ENCODE measurements at regions not wholly inside any gene's neighbourhood (a gene's known extent, or its start where the extent isn't known, plus 50 kb on each side); places are given as distances from the start of the nearest gene placed in this dataset.
"Not testable (repeated sequence)": the region's sequence is repeated elsewhere in the genome, so short reads cannot be mapped to it uniquely, and the experiment has no call there.

DNA sequence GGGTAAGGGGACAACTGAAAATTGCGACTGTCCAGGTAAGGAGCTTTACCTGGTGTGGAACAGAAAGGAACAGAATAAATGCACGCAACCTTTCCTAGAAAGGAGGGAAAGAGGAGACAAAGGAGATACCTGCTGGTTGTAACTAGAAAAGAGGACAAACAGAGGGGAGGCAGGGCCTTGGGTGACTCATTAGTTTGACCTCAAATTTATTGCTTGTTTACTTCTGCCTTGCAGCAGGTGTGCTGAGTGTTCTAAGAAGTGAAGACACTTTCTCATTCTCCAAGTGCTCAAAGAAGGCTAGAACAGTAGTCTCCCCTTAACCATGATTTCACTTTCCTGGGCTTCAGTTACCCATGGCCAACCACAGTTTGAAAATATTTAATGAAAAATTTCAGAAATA lies 123.1 kb upstream of the BOD1L1 start:
- Mint-ChIP-seq H3K27ac (no peak overlapping the region), H3K9me3 (peaks cover 0 to 4% of the 10 kb centered on the region in 2 experiments; a peak in 2 of 5 replicates), H3K36me3 (ENCODE audit: insufficient read depth in 1 of 3, low read depth in 3 of 3) (no peaks in the 10 kb centered on the region), H3K4me1 (no peaks in the 10 kb centered on the region), H3K4me3 (no peak overlapping the region), H3K27me3 (ENCODE audit: low read depth) (no peaks in the 10 kb centered on the region)
- no peak overlapping the region for H4K5ac ChIP-seq (ENCODE audit: insufficient read length, low read depth, low read length)
- no peaks in the 10 kb centered on the region for H3K79me2 ChIP-seq (ENCODE audit: insufficient read depth, low read length)
- no peak overlapping the region for H3K4ac ChIP-seq (ENCODE audit: low read depth, low read length)
- no peak overlapping the region for H3K56ac ChIP-seq (ENCODE audit: insufficient read length, low read depth, low read length)
- WGBS (ENCODE audit: extremely low coverage, insufficient read length, low lambda C conversion rate) = no CpG with 5 or more reads among the region's 2 CpGs
- H2BK12ac ChIP-seq (ENCODE audit: insufficient read length, low read depth, low read length) = no peak overlapping the region
- no peak overlapping the region for H3K27ac ChIP-seq (ENCODE audit: insufficient read length, low read depth, low read length)
- no peak overlapping the region for H3K4me2 ChIP-seq (ENCODE audit: insufficient read depth, insufficient read length, low read length)
- no peak overlapping the region for H2AK5ac ChIP-seq (ENCODE audit: insufficient read length, low read length)
- no peak overlapping the region for H3K23ac ChIP-seq (ENCODE audit: insufficient read length, low read depth, low read length)
- H2BK120ac ChIP-seq (ENCODE audit: low read depth, low read length, poor library complexity, severe bottlenecking) = no peak overlapping the region
- no peak overlapping the region for H3T11ph ChIP-seq (ENCODE audit: low read length)
- H3K14ac ChIP-seq (ENCODE audit: insufficient read depth, low read length) = no peak overlapping the region
- no peak overlapping the region for H3K18ac ChIP-seq (ENCODE audit: insufficient read length, low read depth, low read length)
- DNase-seq = no peak
- no peak overlapping the region for H2AFZ ChIP-seq (ENCODE audit: low read length)
- no peak overlapping the region for H2BK5ac ChIP-seq (ENCODE audit: insufficient read length, low read length)
- no peaks in the 10 kb centered on the region for H4K20me1 ChIP-seq (ENCODE audit: control insufficient read depth, insufficient read depth, insufficient read length)
- no peaks in the 10 kb centered on the region for H3K23me2 ChIP-seq (ENCODE audit: insufficient read length, low read depth, low read length, poor library complexity, severe bottlenecking)
- no peak overlapping the region for H2BK15ac ChIP-seq (ENCODE audit: low read depth, low read length)
- TF ChIP-seq, protein P1, sequence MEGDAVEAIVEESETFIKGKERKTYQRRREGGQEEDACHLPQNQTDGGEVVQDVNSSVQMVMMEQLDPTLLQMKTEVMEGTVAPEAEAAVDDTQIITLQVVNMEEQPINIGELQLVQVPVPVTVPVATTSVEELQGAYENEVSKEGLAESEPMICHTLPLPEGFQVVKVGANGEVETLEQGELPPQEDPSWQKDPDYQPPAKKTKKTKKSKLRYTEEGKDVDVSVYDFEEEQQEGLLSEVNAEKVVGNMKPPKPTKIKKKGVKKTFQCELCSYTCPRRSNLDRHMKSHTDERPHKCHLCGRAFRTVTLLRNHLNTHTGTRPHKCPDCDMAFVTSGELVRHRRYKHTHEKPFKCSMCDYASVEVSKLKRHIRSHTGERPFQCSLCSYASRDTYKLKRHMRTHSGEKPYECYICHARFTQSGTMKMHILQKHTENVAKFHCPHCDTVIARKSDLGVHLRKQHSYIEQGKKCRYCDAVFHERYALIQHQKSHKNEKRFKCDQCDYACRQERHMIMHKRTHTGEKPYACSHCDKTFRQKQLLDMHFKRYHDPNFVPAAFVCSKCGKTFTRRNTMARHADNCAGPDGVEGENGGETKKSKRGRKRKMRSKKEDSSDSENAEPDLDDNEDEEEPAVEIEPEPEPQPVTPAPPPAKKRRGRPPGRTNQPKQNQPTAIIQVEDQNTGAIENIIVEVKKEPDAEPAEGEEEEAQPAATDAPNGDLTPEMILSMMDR (conservative IDR thresholded peaks at IDR 0.05) = no peak
- H4K8ac ChIP-seq (replicated peaks; ENCODE audit: insufficient read length, low read depth, low read length) = no peak overlapping the region
- no peaks in the 10 kb centered on the region for H3K9me3 ChIP-seq (ENCODE audit: control insufficient read depth, low read depth, low read length)
- H3K27me3 ChIP-seq (ENCODE audit: insufficient read depth, low read length) = no peaks in the 10 kb centered on the region
- H3K79me1 ChIP-seq (ENCODE audit: insufficient read depth, low read depth, low read length, poor library complexity, severe bottlenecking) = no peaks in the 10 kb centered on the region
- no peaks in the 10 kb centered on the region for H3K4me1 ChIP-seq (ENCODE audit: insufficient read depth, low read length)
- H4K91ac ChIP-seq (ENCODE audit: insufficient read length, low read depth, low read length) = no peak overlapping the region
- H3K9ac ChIP-seq (ENCODE audit: extremely low read depth, insufficient read length, low read length) = no peak overlapping the region
- no peak overlapping the region for H2BK20ac ChIP-seq (ENCODE audit: low read depth, low read length, poor library complexity, severe bottlenecking)

- H3K9ac ChIP-seq (ENCODE audit: extremely low read depth, insufficient read length, low read length); DNase-seq; H3K14ac ChIP-seq (ENCODE audit: insufficient read depth, low read length); H3K4me1 Mint-ChIP-seq; H2BK5ac ChIP-seq (ENCODE audit: insufficient read length, low read length); H3K18ac ChIP-seq (ENCODE audit: insufficient read length, low read depth, low read length); H3K4me2 ChIP-seq (ENCODE audit: insufficient read depth, insufficient read length, low read length); H3K27ac ChIP-seq (ENCODE audit: insufficient read length, low read depth, low read length); H2AFZ ChIP-seq (ENCODE audit: low read length); H4K91ac ChIP-seq (ENCODE audit: insufficient read length, low read depth, low read length); H3K4me1 ChIP-seq (ENCODE audit: insufficient read depth, low read length); H2BK12ac ChIP-seq (ENCODE audit: insufficient read length, low read depth, low read length); H4K8ac ChIP-seq (replicated peaks; ENCODE audit: insufficient read length, low read depth, low read length); H3K27me3 ChIP-seq (ENCODE audit: insufficient read depth, low read length); H3K27me3 Mint-ChIP-seq (ENCODE audit: low read depth); H3K23me2 ChIP-seq (ENCODE audit: insufficient read length, low read depth, low read length, poor library complexity, severe bottlenecking); H3K4ac ChIP-seq (ENCODE audit: low read depth, low read length); H2BK15ac ChIP-seq (ENCODE audit: low read depth, low read length); H3K79me1 ChIP-seq (ENCODE audit: insufficient read depth, low read depth, low read length, poor library complexity, severe bottlenecking); H4K20me1 ChIP-seq (ENCODE audit: control insufficient read depth, insufficient read depth, insufficient read length); H2BK20ac ChIP-seq (ENCODE audit: low read depth, low read length, poor library complexity, severe bottlenecking); H3K4me3 Mint-ChIP-seq; H3K23ac ChIP-seq (ENCODE audit: insufficient read length, low read depth, low read length); H3K27ac Mint-ChIP-seq; H2AK5ac ChIP-seq (ENCODE audit: insufficient read length, low read length); H3K56ac ChIP-seq (ENCODE audit: insufficient read length, low read depth, low read length); H2BK120ac ChIP-seq (ENCODE audit: low read depth, low read length, poor library complexity, severe bottlenecking); H4K5ac ChIP-seq (ENCODE audit: insufficient read length, low read depth, low read length); H3T11ph ChIP-seq (ENCODE audit: low read length); H3K9me3 ChIP-seq (ENCODE audit: control insufficient read depth, low read depth, low read length); H3K79me2 ChIP-seq (ENCODE audit: insufficient read depth, low read length): not testable (repeated sequence)
- Mint-ChIP-seq H3K9me3 (peaks cover 26 to 40% of the 10 kb centered on the region in 2 experiments), H3K36me3 (ENCODE audit: insufficient read depth in 1 of 3, low read depth in 3 of 3) (peaks cover 2 to 16% (median 8%) of the 10 kb centered on the region in 3 experiments)
- no CpG with 5 or more reads among the region's 25 CpGs for WGBS (ENCODE audit: extremely low coverage, insufficient read length, low lambda C conversion rate)
Measured at GRCh38 chr4:13761581-13761980, 134.1 kb upstream of the BOD1L1 start.

Measured in H9 (cell line).